GM21526 (cell line): ENCODE measurements at regions not wholly inside any gene's neighbourhood (a gene's known extent, or its start where the extent isn't known, plus 50 kb on each side); places are given as distances from the start of the nearest gene placed in this dataset.

Experiments
- ATAC-seq: cut with Tn5 transposase; IDR thresholded peaks from one replicate; pipeline ENCODE4 v1.9.1; 2021; ENCODE audit warnings: moderate library complexity; ENCODE audit not compliant: unreplicated experiment, low FRiP score

DNA sequence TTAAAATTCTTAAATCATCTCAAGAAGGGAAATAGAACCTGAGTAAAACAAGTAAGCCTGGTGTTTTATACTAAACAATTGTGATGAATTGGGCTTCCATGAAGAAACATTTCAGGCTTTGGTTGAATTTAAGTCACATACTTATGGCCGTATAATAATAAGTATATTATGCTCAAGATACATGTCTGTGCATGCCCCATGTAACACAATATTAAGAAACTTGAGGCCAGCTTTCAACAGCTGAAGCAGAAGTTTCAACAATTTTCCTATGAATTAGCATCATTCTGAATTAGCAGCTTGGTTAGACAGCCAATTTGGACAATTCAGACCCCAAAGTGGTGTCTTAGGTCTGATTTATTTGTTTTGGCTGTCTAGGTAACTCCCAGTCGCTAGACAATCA, 243.7 kb downstream of the MYLK4 start:
- ATAC-seq, result no peak

DNA sequence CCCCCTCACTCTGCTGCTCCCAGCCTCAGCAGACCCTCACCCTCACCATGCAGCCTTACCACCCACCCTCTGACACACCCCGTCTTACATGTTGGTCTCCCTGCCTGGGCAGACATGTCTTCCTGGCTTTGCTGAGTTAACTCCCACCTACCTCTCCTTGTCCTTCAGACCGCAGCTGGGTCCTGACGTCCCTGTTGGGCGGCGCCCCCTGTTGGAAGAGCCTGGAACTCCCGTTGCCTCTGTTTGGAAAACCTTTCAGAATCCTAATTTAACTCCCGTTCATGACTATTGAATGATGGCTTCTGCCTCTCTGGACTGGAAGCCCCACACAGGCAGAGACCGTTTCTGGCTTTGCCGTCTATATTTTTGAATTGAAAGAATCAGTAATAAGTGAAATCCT, 245.1 kb downstream of the MYLK4 start:
- ATAC-seq, result no peak

DNA sequence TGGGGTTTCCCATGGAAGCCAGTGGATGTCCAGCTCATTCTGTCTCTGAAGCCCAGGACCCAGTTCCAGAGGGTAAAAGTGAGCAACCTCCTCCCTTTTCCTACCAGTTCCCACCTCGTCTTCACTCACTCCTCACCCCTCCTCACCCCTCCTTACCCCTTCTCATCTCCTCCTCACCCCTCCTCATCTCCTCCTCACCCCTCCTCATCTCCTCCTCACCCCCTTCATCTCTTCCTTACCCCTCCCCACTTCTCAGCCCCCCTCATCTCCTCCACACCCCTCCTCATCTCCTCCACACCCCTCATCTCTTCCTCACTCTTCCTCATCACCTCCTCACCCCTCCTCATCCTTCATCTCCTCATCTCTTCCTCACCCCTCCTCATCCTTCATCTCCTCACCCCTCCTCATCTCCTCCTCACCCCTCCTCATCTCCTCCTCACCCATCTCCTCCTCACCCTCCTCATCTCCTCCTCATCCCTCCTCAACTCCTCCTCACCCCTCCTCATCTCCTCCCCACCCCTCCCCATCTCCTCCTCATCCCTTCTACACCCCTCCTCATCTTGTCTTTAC, 246.1 kb downstream of the MYLK4 start:
- ATAC-seq, result no peak

DNA sequence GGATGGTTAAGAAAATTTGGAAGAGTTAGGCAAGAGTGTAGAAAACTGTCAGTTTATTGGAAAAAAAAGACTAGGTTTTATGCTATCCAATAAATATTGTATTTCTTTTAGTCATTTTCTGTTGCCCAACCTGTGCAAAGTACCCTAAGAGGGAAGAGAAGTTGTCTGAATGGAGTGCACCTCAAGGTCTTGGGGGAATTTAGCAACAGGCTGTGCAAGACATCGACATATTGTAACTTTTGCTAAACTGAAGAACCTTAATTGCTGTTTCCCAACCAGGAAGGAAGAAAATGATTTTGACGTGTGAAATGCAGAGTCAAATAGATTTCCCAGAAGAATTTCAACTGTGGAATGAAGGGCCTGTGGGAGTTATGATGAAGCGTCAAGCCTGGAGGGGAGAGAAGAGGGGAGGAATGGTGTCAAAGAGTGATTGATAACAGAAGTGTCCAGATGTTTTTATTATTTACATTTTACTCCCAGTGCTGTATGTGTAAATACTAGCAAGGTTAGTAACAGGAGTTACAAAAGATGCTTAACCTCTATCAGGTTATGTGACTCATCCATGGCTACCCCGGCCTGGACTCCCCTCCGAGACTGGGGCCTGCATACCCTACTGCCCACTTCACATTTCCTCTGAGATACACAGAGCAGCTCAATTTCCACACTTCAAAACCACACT, 246.8 kb downstream of the MYLK4 start:
- no peak for ATAC-seq

DNA sequence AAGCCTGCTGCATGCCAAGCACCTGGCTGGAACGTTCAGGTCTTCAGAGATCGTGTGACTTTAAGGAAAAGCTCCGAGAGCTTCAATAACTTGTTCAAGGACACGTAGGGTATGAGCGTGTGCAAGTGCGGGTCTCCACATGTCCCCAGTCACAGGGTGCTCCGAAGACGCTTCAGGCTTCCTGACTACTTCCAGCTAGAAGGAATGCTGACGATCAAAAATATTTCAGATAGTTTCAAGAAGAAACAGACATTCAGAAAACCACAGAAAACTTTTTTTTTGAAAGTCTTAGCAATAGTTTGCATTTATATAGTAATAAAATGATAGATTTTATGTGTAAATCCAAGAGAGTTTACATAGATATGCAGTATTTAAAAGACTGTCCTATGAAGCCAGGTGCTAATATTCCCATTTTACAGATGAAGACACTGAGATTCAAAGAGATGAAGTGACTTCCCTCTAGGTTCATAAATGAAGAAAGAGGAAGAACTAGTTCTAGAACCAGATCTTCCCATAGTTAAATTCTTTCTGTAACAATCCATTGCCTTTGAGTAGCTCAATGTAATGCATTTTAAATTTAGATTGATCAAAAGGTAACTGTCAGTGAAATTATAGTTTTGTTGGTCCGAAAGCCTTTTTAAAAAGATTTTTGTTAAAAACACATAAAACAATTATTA, 247.6 kb downstream of the MYLK4 start:
- no peak for ATAC-seq

DNA sequence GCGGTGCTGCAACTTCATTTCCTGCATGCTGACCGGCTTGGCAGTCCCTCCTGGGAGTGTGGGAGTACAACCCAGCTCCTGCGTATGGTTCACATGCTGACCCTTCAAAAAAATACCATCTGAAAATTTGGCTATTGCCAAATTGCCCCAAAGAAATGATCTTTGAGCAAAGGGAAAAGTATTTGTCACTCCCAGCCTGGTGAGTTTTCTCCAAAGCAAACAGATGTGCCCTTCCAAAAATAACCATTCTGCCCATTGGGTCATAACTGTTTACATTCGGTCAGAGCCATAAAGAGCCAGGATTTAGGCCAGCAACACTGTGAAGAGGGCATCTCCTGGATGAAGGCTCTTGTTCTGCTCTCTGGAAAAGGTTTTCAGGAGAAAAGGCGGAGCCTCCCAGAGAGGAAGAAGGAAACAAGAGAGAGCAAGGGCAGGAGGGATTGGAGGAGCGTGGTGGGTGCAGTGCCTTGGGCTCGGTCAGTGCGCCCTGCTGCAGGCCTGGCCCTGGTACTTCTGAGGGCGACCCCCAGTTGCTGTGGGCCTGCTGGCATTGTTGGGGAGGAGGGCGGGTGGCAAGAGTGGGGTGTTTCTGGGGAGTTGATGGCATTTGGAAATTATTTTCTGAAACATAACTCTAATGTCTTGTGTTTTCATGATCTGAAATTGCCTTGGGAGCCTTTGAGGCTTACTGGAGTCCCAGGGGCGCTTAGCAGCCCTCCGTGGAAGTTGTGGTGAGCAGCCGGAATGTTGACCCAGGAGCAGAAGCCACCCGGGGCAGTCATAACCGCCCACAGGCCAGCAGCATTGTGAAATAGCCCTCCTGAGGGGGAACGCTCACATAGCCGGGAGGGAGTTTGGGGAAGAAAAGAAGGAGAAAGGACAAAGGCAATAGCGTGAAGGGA, 248.4 kb downstream of the MYLK4 start:
- no peak for ATAC-seq

DNA sequence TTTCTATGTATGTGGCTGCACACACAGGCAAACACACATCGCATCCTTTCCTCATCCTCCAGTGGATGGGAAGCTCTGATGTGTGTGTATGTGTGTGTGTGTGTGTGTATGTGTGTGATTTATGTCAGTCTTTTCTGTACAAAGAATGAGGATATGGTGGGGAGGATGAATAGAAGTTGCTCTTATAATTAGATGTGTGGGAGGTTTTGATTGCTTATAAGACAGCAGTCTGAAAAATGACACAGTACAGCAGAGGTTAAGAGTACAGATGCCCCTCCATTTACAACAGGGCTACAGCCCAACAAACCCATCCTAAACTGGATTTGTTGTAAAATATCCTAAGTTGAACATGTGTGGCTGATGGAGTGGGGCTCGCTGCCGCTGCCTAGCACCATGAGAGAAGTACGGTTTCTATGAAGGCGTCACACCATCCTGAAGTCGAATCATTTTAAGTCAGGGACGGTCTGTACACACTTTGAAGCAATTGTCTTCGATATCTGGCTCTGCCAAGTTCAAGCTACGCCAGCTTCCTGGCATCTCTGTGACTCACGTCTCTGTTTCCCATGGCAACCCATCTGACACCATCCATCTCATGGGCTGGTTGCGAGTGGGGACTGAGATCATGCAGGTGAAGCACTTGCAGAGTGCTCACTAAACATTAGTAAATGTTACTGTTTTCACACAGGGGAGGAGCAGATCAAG, 252.6 kb downstream of the MYLK4 start:
- no peak for ATAC-seq

DNA sequence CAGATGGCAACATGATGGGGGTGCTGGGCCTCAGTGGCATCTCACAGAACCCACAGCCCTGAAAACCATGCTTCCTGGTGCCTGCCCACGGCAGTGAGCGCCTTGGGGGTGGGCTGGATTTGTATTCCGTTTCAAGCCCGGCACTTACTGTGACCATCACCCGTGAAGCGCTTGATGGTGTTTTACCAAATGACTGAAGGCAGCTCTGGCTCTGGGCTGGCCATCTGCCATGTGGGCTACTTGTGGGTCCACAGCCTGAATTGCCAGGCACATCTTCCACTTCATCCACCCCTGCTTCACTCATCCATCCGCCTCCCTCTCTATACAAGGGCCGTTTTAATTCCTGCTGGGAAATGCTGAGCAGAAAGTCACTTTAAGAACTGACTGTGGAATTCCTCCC, 250.9 kb upstream of the GMDS start:
- ATAC-seq, result no peak

DNA sequence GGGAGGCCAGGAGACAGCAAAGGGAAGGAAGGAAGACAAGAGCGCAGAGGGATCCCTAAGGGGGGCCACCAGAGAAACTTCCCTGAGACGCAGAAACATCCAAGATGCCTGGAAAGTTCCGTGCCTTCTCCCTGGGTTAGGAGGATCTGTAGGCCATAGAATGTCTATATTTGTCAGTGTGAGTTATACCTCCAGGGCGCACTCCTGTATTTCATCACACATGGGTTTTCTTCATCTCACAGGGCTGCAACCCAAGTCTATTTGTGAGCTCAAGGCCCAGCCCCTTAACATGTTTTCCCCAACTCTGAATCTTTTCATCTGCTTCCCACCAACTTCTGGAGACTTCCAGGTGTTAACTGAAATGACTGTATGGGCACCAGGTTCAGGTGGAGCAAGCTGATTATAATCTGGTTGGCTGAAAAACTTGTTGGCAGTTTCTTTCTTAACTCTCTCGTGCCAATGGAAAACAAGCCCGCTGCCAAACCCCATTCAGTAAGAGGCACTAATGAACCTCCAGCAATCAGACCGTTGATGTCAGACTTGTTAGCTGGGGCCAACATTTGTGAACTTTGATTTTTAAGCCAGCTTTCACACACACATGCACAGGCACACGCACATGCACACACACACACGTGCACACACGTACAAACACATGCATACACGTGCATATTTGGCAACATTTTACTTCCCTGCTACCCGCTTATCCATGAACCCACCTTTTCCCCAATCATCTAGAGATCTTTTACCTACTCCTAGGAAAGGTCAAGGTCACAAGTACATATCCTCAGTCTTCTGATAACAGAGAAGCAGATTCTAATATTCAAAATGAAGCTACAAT, 247.5 kb upstream of the GMDS start:
- no peak for ATAC-seq

DNA sequence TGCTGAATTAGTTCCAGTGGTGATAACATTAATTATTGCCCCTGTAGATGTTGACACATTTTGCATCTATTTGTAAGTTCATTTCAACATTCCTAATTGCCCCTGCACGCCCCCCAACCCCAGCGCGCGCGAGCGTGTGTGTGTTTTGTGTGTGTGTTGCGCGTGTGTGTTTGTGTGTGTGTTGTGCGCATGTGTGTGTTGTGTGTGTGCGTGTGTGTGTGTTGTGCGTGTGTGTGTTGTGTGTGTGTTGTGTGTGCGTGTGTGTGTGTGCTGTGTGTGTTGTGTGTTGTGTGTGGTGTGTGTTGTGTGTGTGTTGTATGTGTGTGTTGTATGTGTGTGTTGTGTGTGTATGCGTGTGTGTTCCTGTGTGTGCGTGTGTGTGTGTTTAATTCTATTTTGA, 245.7 kb upstream of the GMDS start:
- ATAC-seq, result no peak

DNA sequence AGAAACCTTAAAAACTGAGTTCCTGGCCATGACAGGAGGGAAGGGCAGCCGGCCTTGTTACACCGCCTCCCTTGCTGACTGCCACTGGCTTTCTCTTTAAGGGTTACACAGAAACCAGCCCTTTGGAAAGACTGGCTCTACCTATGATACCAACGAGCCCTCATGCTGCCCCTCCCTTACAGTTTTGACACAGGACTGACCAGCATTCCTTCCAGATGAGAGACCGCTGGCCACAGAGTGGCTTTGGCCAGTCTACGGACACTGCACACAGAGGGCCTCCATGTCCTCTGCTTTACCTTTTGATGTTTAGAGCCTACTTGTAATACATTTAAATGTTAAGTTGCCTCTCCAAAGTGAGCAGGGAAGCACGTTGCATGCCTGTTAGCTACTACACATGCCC, 243.2 kb upstream of the GMDS start:
- no peak for ATAC-seq

DNA sequence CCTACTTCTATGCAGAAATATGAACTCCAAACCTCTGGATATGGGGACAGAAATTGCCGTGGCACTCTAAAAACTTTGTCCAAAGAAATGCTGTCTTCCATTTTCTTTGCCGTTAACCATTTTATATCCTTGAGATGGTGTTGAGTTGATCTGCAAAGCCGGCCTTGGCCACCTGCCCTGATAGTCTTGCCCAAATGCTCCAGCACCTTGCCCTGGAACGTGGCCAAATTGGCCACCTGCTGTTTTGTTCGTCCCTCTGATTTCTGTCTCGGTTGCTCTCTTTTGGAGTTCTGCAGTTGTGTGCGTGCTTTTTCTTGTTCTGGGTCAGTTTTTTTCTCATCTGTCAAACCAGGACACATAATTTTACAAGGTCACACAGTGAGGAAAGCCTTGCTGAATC, 239.7 kb upstream of the GMDS start:
- no peak for ATAC-seq

DNA sequence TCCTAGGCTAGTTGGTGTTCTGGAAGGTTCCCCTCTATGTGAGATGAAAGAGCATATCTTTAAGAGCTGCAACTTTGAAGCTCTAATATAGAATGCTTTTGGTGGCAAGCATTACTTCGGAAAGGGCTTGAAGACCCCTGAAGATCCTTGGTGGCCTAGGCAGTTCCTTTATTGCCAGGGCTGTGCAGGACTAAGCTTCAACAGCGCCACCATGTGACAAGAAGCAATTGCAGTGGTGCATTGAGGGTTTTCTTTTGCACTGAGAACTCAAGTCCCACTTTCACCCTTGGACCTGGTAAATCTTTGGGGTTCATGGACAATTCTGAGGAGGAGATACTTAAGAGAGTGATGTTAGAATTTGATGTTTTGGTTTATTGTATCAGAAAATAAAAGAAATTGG, 237.4 kb upstream of the GMDS start:
- ATAC-seq, result no peak

DNA sequence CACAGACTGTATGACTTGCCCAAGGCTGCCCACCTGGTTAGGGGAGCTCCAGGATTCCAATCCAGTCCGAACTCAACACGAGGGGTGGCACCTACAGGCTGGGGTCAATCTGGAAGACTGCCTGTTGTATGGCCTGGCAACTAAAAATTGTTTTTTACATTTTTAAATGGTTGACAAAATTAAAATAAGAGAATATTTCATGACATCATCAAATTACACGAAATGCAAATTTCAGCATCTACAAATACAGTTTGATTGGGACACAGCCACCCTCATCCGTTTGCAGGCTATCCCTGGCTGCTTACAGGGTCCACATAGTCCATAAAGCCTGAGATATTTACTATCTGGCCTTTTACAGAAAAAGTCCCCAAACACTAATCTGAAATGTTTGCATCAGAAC, 235.9 kb upstream of the GMDS start:
- no peak for ATAC-seq

DNA sequence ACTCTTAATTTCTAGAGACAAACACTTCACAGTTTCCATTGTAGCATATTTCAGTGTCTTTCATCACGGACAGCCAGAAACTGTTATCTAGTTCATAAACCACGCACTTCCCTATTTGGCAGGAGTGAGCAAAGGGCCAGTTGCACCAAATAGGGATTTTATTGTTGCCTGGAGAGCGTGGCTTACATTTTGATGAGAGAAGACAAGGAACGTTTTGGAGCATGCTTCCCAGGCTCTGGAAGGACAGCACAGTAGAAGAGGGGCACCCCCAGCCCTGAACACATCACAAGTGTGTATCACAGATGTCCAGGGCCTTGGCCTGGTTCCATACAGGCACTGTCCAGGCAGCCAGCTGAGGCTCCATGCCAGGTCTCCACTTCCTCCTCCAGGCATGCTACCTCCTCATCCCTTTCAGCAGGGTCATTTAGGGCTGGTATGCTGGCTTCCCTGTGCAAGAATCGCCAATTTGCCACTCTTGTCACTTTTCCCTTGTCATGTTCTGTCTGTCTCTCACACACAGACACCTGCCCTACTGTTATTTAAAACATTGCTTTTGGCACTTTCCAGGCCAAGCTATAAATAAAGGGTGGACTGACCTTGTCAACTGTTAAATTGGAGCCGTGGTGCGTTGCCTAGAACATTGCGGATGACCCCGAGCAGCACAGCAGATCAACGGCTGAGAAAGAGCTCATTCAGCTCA, 235.0 kb upstream of the GMDS start:
- no peak for ATAC-seq

DNA sequence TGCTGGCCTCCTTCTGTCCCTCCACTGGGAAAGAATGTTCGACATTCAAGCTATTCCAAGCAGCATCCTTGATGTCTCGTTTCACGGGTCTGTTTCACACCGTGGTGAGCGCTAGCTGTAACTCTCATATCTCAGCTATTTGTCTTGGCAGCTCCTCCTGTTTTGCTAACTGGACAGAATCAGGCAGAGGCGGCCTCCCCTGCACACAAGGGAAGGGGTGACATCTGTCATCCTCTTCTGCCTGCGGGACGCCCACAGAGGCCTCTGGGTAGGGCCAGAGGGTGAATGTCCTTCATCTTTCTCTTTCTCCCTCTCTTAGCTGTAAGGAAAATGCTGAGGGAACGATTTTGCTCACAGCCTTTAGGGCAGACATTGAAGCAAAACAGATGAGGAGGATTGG, 232.8 kb upstream of the GMDS start:
- ATAC-seq, result no peak

DNA sequence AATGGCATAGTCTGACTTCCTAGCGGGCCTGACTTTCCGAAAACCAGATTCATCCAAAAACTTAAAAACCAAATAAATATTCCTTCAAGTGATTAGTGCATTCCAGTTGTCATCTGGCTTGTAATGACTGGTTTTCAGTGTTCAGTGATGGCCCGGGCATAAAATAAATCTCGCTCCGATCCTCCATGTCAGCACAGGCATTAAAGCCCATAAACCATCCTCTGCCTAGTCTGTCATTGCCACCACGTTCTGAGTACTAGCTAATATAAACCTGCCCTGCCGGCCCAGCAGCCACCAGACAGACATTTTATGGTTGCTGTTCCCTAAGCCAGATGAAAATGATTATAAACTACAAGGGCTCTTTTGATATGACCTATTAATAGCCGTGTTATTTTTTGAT, 232.3 kb upstream of the GMDS start:
- ATAC-seq, result no peak

DNA sequence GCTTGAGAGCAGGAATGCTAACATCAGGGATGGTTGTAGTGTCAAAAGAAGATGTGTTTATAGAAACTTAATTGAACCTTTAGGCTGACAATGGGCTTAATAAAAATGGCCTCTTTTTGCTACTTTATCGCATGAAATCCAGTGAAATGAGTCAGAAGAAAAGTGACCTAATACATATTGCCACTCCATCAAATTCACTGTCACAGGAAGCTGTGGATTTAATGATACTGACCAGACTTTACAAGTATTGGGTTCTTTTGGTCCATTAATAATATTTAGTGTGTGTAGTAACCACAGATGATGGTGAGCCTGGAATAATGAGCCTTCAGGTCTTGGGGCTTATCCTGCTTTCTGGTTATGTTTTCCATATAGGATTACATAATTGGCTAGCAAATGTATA, 231.8 kb upstream of the GMDS start:
- no peak for ATAC-seq

DNA sequence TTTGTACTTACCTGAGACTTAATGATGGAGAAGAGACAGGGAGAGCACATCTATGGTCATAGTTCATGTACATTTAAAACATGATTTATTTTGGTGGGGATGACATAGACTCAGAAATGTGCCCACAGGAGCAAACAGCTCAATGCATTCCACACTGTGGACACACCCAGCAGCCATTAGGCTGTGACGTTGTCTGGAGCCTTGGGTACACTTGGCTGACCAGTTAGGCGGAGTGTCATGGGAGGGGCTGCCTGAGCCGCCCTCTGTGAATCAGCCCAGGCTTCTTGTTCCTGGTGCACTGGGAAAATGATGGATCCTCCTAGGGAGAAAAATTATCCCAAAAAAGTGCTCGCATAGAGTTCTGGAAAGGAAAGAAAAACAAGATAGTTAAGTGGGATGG, 231.0 kb upstream of the GMDS start:
- ATAC-seq, result no peak
